CD4-positive, alpha-beta T cell treated with Interferon gamma for 1 hour (primary cell): ENCODE measurements at regions not wholly inside any gene's neighbourhood (a gene's known extent, or its start where the extent isn't known, plus 50 kb on each side); places are given as distances from the start of the nearest gene placed in this dataset.

Source experiments
- DNase-seq: peaks from one replicate; pipeline ENCODE4 v3.0.0-alpha.2; 2020

DNA sequence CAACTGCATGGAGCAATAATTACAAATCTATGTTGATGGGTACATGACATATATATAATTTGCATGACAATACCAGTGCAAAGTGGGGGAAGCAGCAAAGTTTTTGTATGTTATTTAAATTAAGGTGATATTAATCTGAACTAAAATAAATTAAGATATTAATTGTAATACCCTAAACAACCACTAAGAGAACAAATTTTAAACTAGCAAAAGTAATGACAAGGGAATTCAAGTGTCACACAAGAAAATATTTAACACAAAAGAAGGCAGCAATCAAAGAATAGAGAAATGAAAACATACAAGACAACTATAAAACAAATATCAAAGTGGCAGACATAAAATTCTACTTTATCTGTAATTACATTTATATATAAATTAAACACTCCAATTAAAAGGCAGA is 2003.4 kb downstream of the MAT2B start:
- DNase-seq = no peak

DNA sequence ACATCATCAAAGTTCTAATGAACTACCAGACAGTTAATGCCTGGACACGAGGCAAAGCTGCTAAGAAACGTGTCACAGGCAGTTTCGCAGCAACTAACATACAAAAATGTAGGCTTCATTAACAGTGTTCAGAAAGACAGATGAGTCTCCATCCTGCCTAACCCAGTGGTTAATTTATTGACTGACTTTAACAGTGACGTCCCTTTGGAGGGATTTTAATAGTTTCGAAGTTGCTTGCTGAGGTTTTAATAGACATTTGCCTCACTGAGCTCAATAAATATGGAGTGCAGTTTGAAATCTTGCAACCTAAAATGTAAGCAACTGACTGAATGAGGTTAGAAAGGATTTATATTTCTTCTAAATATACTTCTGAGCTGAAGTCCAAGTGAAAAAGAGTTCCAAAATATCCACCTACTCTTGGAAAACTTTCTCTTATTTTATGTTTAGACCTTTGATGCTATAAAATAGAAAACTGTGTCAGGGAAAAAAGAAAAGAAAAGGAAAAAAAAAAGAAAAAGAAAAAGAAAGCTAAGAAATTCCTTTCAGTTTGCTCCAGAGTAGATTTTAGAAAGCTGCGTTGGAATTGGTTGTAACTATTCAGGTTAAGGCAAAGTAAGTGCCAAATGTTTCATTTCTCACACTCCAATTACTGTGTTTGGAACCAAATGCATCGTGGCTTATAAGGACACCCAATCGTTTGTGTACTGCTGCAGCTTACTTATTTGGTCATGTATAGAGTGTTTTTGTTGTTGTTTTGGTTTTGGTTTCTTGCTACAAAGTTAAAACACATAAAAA is 2016.6 kb downstream of the MAT2B start:
- DNase-seq = no peak

DNA sequence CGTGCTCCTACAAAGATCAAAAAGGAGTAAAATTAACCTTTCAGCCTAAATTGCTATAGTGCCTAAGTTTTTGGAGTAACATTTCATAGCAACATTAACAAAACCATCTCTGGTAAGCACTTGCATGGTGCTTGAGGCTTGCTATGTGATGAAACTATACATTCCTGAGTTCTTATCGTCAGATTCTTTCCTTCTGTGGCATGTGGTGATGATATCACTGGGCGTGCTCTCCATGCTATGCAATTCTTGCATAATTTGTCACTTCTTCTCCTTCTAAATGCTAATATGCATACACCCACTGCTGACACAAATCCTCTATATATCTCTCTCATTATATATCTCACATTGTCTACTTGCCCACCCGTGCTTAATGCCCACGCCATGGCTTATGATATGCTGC is 2019.9 kb downstream of the MAT2B start:
- no peak for DNase-seq

DNA sequence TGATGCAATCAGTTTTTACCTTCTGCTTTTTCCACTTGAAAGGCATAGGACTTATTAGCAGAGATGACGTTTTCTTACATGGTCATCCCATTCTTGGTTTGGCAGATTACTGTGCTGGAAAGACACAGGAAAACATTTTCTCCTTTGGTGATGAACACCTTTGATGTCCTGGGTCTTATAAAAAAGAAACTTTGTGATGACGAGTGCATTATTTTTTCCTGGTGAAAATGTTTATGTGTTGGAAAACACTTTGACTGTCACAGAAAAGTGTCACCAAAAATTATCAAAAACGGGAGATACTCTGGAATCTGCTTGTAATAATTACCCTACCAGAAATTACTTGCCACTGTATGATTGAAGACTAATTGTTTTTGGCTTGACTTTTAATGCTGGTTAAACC is 2020.9 kb downstream of the MAT2B start:
- no peak for DNase-seq

DNA sequence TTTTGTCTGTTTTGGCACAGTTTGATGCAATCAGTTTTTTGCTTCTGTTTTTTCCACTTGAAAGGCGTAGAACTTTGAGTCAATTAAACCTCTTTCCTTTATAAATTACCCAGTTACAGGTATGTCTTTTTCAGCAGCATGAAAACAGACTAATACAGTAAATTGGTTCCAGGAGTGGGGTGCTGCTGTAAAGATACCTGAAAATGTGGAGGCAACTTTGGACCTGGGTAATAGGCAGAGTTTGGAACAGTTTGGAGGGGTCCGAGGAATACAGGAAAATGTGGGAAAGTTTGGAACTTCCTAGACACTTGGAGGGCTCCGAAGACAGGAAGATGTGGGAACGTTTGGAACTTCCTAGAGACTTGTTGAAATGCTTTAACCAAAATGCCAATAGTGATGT is 2022.2 kb downstream of the MAT2B start:
- DNase-seq = no peak

DNA sequence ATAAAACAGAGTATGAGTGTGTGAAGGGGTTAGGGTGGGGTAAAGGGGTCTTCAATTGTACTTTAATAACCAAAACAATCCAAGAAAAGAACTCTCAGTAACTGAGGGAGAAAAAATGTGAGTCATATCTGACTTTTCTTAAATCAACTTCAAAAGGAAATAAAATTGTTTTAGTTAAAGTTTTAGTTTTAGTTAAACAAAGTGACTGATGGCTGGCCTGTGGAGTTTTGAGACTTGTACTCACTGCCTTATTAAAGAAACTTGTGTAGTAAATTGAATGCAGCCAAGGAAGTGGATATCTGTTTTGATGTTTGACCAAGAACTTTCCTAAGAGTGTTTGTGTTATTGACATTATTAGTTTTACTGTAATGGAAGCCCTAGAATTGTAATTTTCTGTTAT is 2032.6 kb downstream of the MAT2B start:
- DNase-seq = no peak

DNA sequence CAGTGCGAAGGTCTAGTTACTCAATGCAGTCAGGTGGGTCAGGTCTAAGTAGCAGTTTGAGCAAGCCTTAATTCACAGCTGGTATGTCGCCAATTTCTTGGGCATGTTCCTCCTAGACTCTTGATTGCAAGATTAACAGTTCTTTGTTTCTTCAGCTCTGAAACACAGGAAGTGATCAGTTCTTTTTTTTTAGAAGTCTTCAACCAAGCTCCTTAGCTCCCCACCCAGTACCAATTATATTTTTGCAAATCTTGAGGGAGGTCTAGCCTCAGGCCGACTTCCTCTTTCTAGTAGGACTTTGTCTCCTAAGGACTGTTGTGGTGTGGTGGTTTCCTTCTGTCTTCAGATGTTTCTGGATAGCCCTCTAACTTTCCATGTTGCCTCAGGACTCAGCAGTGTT is 2054.2 kb downstream of the MAT2B start:
- DNase-seq = no peak

DNA sequence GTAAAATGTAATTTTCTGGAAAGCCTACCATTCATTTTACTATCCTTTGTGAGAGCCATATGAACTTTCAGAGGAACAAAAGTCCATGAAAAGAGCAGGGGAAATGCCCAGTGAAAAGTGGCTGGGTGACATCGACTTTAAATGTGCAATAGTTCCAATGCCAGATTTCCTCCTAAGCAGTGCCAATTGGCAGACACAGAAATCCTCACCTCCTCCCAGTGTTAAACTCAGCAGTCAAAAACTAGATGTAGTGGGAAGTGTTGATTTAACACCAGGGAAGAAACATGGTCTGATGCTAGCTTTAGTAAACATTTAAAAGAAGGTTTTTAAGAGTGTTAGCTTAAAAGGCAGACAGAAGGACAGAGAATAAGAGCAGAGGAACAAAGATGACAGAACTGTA is 2055.2 kb downstream of the MAT2B start:
- no peak for DNase-seq

DNA sequence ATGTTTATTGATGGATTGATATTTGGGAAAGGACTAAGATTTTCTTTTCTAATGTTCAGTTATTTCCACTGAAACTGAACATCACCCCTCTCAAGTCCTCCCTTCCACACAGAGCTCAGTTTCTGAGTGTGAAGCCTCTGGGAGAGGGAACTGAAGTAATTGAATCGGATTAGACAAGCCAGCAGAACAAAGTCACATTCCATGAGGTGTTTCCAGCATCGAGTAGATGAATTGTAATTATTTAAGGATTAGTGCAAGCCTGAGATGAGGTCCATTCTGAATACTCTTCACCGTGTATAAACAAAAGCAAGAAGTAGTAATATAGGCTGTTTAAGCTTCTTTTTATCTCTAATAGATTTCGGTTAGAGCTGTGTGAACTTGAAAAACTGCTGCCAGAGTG is 2060.5 kb downstream of the MAT2B start:
- no peak for DNase-seq

DNA sequence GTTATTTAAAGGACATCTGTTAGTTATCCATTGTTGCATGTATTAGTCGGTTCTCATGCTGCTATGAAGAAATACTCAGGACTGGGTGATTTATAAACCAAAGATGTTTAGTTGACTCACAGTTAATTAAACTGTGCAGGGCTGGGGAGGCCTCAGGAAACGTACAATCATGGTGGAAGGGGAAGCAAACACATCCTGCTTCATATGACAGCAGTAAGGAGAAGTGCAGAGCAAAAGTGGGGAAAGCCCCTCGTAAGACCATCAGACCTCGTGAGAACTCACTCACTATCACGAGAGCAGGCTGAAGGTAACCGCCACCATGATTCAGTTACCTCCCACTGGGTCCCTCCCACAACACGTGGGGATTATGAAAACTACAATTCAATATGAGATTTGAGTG is 2064.1 kb downstream of the MAT2B start:
- no peak for DNase-seq

DNA sequence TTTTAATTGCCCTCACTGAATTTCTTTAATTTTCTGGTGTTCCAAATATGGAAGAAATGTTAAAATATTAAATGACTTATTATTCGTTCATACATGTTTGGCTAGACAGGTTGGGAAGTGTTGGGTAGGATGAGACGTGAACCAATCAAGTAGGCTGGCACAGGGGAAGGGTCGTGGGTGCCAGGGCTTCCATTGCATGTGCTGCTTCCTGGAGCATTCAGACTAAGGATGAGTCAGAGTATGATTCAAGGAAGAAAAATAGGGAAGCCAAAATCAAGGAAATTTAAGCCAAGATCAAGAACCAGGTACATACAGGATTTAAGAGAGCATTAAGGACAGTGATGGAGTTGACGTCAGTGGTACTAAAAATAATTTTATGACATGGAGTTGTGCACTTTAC is 2068.0 kb downstream of the MAT2B start:
- DNase-seq = no peak

DNA sequence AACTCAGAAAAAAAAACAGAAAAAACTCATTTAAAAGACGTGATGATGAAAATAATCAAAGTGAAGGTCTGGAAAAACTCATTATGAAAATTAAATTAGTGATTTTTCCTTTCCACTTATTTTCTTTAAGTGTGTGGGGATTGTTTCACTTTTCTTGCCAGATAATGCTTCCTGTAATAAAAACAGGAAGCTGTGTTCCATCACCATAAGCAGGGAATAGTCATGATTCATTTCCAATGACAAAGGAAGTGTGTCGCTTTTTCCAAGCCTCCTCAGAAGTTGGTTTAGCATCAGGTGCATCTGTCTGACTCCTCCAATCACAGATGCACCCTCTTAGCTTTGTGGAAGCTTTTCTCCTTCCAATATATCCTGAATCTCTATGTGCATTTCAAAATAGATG is 2068.7 kb downstream of the MAT2B start:
- no peak for DNase-seq

DNA sequence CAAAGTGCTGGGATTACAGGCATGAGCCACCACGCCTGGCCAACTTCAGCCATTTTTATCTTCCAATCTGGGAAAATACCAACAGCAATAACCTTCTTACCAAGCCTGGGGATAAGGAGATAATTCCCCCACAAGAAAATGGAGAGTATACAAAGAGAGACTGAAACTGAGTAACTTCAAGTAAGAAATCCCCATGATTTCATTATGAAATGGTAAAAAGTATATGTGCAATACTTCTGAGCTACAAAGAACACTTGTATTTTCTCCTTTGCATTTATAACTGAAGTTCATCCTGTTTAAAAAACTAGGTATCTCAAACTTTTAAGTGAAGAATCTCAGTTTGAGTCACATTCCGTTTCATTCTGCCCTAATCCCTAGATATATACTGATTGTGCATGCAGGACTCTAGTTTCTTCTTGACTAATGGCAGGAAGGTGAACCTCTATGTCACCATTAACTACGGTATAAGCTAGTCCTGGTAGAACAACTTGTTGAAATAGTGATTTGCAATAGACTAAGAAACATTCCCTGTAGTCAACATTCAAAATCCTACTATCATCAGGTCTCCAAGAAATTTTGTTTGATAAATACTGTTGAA is 2071.4 kb downstream of the MAT2B start:
- no peak for DNase-seq

DNA sequence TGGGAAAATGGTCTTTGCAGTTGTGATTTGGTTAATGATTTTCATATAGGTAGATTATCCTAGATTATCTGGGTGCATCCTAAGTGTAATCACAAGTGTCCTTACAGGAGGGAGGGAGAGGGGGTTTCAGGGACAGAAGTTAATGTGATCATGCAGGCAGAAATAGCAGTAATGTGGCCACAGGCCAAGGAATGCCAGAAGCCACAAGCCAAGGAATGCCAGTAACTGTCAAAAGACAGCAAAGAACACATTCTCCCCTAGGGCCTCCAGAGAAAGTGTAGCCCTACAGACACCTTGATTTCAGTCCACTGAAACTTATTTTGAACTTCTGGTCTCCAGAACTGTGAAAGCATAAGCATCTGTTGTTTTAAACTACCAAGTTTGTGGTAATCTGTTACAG is 2074.5 kb downstream of the MAT2B start:
- no peak for DNase-seq

DNA sequence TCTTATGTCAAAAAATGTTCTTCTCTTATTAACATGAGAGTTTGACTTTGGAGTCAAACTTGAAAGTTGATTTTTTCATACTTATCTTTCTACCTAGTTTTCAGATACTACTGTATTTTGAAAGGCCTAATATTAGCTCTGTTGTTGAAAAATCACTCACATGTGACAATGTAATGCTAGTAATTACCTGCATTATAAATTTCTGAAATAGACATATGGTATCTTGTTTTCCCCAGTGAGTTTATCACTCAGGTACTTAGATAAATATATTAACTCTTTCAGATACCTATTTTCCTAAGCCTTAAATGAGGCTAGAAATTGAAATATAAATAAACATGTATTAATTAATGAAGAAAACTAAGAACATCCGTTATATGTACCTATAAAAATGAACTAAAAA is 2089.3 kb downstream of the MAT2B start:
- DNase-seq = no peak

DNA sequence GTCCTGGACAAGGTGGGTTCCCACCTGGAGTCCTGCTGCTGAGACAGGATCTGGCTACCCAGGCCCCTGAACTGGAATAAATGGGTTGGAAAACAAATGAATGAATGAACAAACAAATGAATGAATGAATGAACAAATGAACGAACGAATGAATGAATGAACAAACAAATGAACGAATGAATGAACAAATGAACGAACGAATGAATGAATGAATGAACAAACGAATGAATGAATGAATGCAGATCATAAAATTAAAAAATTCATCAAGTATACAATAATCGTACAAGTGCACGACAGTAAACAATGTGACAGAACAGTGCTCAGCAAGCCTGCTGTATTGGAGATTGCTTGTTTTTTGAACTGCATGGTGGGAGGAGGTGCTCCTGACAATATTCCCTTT is 2097.1 kb downstream of the MAT2B start:
- no peak for DNase-seq

DNA sequence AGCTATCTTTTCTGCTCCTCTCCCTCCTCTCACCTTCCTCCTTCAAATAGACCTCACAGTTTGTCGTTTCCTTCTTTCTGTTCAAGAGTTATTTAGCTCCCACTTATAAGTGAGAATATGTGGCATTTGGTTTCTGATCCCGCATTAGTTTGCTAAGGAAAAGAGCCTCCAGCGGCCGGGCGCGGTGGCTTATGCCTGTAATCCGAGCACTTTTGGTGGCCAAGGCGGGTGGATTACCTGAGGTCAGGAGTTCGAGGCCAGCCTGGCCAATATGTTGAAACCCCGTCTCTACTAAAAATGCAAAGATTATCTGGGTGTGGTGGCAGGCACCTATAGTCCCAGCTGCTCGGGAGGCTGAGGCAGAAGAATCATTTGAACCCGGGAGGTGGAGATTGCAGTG is 2101.6 kb downstream of the MAT2B start:
- DNase-seq = no peak

DNA sequence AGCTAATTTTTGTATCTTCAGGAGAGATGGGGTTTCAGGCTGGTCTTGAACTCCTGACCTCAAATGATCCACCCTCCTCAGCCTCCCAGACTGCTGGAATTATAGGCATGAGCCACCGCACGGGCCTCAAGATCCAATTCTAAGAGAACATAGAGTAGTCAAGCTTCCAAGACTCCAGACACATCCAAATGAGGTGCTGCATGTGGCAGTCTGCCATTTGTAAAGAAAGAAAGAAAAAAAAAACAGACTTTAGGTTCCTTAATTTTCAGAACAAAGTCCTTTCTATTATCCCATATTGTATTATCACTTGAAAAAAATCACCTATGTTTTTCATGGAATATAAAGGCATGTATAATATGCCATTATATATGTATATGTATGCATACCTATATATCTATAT is 2104.5 kb downstream of the MAT2B start:
- no peak for DNase-seq

DNA sequence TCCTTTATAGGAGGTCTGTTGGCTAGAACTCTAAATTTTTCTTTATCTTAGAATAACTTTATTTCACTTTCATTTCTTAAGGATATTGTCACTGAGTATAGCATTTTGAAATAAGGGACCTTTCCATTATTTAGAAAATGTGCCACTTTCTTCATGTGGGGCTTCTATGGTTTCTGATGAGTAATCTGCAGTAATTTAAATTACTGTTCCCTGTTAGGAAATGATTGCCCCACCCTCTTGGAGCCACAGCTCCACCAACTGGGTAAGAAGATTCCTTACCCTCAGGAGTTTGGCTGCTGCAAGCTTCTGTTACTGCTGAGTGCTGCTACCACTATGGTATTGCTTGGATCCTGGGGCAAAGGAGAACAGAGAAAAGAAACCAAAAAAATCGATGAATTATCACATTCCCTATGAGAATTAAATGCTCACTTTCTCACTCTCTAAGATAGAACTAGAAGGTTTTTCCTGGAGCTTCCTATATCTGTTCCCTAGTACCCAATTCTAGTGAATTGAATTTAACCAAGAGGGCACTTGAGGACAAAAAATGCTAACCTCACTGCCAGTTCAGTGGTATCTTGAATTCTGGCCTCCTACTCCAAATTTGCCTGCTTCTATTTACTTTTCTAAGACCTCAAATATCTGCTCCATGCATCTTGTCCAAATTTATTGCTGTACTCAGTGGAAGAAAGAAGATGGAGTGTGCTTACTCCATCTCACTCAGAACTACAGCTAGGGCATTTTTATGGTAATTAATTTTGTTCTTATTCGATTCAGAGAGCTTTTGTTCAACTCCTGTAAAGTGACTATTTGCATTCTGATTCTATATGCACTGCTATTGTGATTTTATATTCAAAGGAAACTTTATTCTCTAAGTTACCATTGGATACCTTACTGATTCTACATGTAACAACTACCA is 2111.3 kb downstream of the MAT2B start:
- no peak for DNase-seq

DNA sequence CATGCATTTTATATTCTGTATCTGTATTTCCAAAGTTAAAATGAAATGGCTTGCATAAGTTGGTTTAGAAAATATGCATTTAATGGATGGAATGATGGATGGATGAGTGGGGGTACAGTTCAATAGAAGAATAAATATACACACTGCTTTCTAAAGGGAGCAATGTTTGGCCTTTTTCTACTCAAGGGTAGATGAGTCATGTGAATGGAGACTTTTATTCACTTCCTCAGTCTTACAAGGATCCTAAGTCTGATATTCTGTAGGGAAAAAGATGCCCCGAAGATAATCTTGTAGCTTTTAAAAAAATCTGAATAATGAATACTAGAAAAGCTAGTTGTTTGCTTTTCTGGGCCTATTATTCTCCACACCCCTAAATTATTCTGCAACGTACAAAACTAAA is 2112.1 kb downstream of the MAT2B start:
- no peak for DNase-seq

DNA sequence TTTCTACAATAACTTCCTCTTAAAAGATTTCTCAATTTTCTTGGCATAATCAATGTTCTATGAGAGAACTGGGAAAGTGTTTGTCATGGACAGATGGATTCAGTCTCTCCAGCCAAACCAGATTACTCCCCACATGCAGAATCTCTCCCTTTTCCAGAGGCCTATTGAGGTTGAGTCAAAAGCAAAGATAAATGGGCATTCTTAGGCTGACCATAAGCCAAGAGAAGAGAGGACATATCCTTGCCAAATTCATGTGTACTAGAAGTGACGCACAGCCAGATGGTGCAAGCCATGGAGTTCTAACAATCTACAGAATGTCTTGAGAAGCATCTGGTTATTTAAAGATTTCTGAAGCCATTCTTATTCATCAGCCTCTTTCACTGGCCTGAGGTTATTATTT is 2115.0 kb downstream of the MAT2B start:
- no peak for DNase-seq

DNA sequence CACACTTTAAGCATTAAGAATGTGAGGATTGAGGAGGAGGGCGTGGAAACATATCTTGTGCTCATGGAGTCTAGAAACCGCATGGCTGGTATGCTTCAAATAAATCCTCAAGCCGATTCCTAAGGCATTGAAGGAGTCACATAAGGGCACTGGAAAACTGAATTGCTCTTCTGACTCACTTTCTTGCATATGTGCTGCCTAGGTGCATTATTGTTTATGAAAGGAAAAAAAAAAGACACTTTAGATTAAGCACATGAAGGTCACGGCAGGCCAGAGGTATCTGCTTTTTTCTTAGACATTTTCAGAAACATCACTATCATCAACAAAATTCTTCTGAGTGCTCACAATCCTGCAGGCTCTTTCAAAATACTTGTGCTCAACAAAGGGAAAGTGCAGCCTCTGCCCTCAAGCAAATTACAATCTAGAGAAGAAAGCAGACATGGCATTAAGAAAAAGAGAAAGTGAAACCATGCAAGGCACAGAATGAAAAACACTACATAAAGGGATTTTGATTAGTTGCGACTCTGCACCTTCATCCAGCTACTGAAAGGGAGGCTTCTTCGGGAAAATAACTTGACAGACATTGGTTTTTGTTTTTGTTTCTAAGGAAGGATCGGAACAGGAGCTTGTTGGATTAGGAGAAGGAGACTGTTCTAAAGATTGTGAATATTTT is 2117.6 kb downstream of the MAT2B start:
- no peak for DNase-seq

DNA sequence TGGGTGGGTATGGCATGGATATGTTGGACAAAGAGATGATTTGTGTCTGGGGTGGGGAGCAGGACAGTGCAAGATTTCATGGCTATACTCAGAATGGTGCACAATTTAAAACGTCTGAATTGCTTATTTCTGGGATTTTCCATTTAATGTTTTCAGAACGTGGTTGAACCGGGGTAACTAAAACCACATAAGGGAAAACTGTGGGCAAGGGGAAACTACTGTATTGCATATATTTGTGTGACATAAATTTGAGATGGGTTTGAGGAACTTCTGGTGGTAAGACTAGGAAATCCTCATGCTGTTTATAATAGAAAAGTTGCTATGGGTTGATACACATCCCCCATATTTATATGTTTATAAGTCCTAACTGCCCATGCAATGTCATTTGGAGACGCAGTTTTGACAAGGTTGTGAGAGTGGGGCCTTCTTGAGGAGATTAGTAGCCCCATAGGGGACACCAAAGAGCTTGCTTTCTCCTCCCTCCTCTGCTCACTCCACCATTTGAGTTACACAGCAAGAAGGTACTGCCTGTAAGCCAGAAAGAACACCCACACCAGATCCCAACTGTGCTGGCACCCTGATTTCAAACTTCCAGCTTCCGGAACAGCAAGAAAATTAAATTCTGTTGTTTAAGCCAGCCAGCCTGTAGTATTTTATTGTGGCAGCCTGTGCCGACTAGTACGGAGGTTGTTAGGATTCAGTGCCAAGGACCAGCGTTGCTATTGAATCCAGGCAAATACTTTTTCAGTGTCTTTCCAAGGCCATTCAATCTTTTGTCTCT is 2118.9 kb downstream of the MAT2B start:
- DNase-seq = no peak
